ENCODE measurements at regions not wholly inside any gene's neighbourhood (a gene's known extent, or its start where the extent isn't known, plus 50 kb on each side); places are given as distances from the start of the nearest gene placed in this dataset.

DNA sequence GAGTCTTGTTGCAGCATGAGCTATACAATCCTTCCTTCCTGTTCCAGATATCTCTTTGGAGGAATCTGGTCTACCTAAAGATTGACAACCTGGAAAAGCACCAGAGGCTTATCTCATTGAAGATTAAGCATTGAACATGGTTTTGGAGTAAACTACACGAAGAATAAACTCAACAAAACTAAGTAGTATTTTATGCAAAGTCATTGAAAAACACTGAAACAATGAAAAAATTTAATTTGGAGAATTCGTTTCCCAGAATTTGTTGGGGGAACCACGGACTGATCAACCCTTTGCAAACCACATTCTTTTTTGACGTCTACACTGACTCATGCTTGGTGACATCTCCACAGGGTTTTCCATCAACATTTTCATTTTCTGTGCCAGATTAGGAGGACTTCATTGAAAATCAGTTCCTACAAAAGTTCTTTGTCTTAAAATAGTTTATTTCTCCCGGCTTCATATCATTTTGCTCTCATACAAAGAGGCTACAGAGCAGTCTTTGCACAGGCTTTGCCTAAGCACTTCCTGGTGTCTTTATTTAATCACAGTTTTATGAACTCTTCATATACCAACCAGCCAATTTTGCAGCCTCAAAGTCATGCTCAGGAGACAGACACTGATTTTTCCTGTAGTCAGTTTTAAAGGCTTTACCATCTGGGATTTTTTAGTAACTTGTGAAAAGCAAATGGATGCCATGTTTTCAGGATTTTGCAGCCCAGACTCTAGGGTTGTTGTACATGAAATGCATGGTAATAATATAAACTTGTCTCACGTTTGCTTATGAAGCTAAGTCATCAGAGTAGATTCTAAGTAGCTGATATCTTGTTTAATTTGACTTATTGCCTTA lies 186.3 kb downstream of the C11orf91 start:
- Histone ChIP-seq H3K79me2 (ENCODE audit: insufficient read depth, low read length) (no peaks in the 10 kb centered on the region), H2BK20ac (ENCODE audit: low read depth, low read length, poor library complexity, severe bottlenecking) (no peak overlapping the region), H3K56ac (ENCODE audit: insufficient read length, low read depth, low read length) (no peak overlapping the region), H2BK15ac (ENCODE audit: low read depth, low read length) (no peak overlapping the region), H3T11ph (ENCODE audit: low read length) (no peak overlapping the region), H3K27ac (ENCODE audit: insufficient read length, low read depth, low read length) (no peak overlapping the region), H3K9me3 (ENCODE audit: control insufficient read depth, low read depth, low read length) (no peaks in the 10 kb centered on the region), H4K20me1 (ENCODE audit: control insufficient read depth, insufficient read depth, insufficient read length) (no peaks in the 10 kb centered on the region), H3K79me1 (ENCODE audit: insufficient read depth, low read depth, low read length, poor library complexity, severe bottlenecking) (no peaks in the 10 kb centered on the region), H4K5ac (ENCODE audit: insufficient read length, low read depth, low read length) (no peak overlapping the region), H2BK5ac (ENCODE audit: insufficient read length, low read length) (no peak overlapping the region), H3K9ac (ENCODE audit: extremely low read depth, insufficient read length, low read length) (no peak overlapping the region), H4K8ac (replicated peaks; ENCODE audit: insufficient read length, low read depth, low read length) (no peak overlapping the region), H2AFZ (ENCODE audit: low read length) (no peak overlapping the region), H3K4ac (ENCODE audit: low read depth, low read length) (no peak overlapping the region), H3K18ac (ENCODE audit: insufficient read length, low read depth, low read length) (no peak overlapping the region), H3K14ac (ENCODE audit: insufficient read depth, low read length) (no peak overlapping the region), H3K23ac (ENCODE audit: insufficient read length, low read depth, low read length) (no peak overlapping the region), H3K4me2 (ENCODE audit: insufficient read depth, insufficient read length, low read length) (no peak overlapping the region), H2BK120ac (ENCODE audit: low read depth, low read length, poor library complexity, severe bottlenecking) (no peak overlapping the region), H4K91ac (ENCODE audit: insufficient read length, low read depth, low read length) (no peak overlapping the region), H2BK12ac (ENCODE audit: insufficient read length, low read depth, low read length) (no peak overlapping the region), H3K27me3 (ENCODE audit: insufficient read depth, low read length) (no peaks in the 10 kb centered on the region), H3K4me1 (ENCODE audit: insufficient read depth, low read length) (no peaks in the 10 kb centered on the region), H3K23me2 (ENCODE audit: insufficient read length, low read depth, low read length, poor library complexity, severe bottlenecking) (no peaks in the 10 kb centered on the region), H2AK5ac (ENCODE audit: insufficient read length, low read length) (no peak overlapping the region)
- no peaks in the 10 kb centered on the region; a peak in 1 of 7 replicates for H3K36me3 Mint-ChIP-seq (ENCODE audit: insufficient read depth in 1 of 3, low read depth in 3 of 3)
- H3K27me3 Mint-ChIP-seq (ENCODE audit: low read depth) = peaks cover 4% of the 10 kb centered on the region; the same call in 1 of the 2 replicates
- H3K27ac Mint-ChIP-seq = no peak overlapping the region
- DNase-seq = no peak
- no peaks in the 10 kb centered on the region for H3K9me3 Mint-ChIP-seq
- no peak overlapping the region for H3K4me3 Mint-ChIP-seq
- no CpG with 5 or more reads among the region's 6 CpGs for WGBS (ENCODE audit: extremely low coverage, insufficient read length, low lambda C conversion rate)
- no peaks in the 10 kb centered on the region for H3K4me1 Mint-ChIP-seq
- TF ChIP-seq, protein P1, sequence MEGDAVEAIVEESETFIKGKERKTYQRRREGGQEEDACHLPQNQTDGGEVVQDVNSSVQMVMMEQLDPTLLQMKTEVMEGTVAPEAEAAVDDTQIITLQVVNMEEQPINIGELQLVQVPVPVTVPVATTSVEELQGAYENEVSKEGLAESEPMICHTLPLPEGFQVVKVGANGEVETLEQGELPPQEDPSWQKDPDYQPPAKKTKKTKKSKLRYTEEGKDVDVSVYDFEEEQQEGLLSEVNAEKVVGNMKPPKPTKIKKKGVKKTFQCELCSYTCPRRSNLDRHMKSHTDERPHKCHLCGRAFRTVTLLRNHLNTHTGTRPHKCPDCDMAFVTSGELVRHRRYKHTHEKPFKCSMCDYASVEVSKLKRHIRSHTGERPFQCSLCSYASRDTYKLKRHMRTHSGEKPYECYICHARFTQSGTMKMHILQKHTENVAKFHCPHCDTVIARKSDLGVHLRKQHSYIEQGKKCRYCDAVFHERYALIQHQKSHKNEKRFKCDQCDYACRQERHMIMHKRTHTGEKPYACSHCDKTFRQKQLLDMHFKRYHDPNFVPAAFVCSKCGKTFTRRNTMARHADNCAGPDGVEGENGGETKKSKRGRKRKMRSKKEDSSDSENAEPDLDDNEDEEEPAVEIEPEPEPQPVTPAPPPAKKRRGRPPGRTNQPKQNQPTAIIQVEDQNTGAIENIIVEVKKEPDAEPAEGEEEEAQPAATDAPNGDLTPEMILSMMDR (conservative IDR thresholded peaks at IDR 0.05) = no peak
